ENCODE measurements at regions not wholly inside any gene's neighbourhood (a gene's known extent, or its start where the extent isn't known, plus 50 kb on each side); places are given as distances from the start of the nearest gene placed in this dataset.

DNA sequence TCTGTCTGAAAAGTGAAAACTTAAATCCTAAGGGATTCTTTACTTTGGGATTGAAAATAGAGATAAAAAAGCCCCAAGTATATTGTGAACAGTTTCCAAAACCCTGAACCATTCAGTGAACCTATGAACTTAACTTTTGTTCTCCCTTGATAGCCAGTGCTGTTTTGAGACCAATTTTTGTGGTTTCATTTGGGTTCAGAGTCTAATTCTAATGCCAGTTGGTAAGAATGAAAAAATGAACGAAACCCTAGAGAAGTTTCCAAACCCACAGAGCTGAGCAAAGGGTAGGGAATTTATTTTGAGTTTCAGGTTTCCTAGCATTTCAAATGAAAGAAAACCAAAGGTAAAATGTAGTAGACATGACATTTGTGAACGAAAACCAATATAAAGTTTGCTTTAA, 1366.8 kb downstream of the EFNA5 start:
- TF ChIP-seq EP300 (IDR thresholded peaks at IDR 0.05) (no peak), POLR2A (IDR thresholded peaks at IDR 0.05) (no peak), POLR2AphosphoS5 (IDR thresholded peaks at IDR 0.05) (no peak)
- TF ChIP-seq, protein P1, sequence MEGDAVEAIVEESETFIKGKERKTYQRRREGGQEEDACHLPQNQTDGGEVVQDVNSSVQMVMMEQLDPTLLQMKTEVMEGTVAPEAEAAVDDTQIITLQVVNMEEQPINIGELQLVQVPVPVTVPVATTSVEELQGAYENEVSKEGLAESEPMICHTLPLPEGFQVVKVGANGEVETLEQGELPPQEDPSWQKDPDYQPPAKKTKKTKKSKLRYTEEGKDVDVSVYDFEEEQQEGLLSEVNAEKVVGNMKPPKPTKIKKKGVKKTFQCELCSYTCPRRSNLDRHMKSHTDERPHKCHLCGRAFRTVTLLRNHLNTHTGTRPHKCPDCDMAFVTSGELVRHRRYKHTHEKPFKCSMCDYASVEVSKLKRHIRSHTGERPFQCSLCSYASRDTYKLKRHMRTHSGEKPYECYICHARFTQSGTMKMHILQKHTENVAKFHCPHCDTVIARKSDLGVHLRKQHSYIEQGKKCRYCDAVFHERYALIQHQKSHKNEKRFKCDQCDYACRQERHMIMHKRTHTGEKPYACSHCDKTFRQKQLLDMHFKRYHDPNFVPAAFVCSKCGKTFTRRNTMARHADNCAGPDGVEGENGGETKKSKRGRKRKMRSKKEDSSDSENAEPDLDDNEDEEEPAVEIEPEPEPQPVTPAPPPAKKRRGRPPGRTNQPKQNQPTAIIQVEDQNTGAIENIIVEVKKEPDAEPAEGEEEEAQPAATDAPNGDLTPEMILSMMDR (IDR thresholded peaks at IDR 0.05) = no peak
- DNase-seq = no peak
- H3K36me3 ChIP-seq = no peaks in the 10 kb centered on the region
- intact Hi-C loops (cut with DNase I) = no loop called here
- no peak overlapping the region for H3K27ac ChIP-seq
- H3K4me3 ChIP-seq = no peak overlapping the region
- no peaks in the 10 kb centered on the region for H3K4me1 ChIP-seq
- H3K9me3 ChIP-seq = no peaks in the 10 kb centered on the region
- H3K27me3 ChIP-seq = no peaks in the 10 kb centered on the region
- 80 to 82% methylated on average over 2 of the region's 2 CpGs for WGBS, 2 donors

DNA sequence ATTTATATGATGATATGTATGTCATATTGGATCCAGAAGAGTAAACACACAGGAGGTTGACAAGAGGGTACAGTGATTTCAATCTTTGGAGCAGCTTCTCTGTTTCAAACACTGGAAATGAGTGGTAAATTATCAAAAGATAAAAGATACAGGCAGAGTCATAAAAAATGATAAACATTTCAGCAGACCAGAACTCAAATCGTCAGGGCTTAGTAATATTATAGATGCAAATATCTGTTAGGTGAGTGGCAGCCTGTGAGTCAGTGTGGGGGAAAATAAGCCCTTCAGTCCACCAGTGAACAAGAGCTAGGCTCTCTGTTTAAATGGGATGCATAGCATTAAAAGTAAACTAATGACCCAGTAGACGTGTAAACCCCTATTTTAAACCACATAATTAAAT, 1378.1 kb downstream of the EFNA5 start:
- Histone ChIP-seq H3K4me1 (no peaks in the 10 kb centered on the region), H3K36me3 (no peaks in the 10 kb centered on the region), H3K27me3 (no peaks in the 10 kb centered on the region), H3K27ac (no peak overlapping the region), H3K4me3 (no peak overlapping the region), H3K9me3 (peaks cover 0 to 2% (median 0%) of the 10 kb centered on the region in 4 donors)
- intact Hi-C loops (cut with DNase I) = no loop called here
- no peak for DNase-seq
- TF ChIP-seq POLR2AphosphoS5 (IDR thresholded peaks at IDR 0.05) (no peak), EP300 (IDR thresholded peaks at IDR 0.05) (no peak), POLR2A (IDR thresholded peaks at IDR 0.05) (no peak)
- TF ChIP-seq, protein P1 (IDR thresholded peaks at IDR 0.05) = no peak
- WGBS, 2 donors = 25 to 39% methylated on average over 2 of the region's 2 CpGs

DNA sequence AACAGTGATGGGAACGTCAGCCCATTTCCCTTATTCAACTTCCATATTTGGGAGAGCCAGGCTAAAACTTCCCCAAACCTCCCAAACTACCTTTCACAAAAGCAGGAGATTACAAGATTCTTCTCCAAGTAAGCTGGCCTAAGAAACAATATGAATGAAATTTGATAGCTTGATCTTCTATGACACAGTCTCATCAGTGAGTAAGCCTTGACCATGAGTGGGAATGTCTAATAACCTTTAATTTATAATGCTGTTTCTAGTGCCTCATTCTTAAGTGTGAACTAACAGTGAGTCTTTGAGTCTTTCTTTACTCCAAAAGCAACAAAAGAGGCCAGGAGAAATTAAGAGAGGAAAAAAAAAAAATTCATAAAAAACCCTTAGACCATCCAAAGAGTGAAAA, 1379.9 kb downstream of the EFNA5 start:
- Histone ChIP-seq H3K4me3 (no peak overlapping the region), H3K4me1 (no peaks in the 10 kb centered on the region), H3K36me3 (no peaks in the 10 kb centered on the region), H3K27ac (no peak overlapping the region), H3K27me3 (no peaks in the 10 kb centered on the region), H3K9me3 (no peaks in the 10 kb centered on the region)
- DNase-seq = no peak
- 64 to 81% methylated on average over 1 of the region's 1 CpG for WGBS, 2 donors
- intact Hi-C loops (cut with DNase I) = no loop called here
- TF ChIP-seq POLR2AphosphoS5 (IDR thresholded peaks at IDR 0.05) (no peak), EP300 (IDR thresholded peaks at IDR 0.05) (no peak), POLR2A (IDR thresholded peaks at IDR 0.05) (no peak)
- TF ChIP-seq, protein P1 (IDR thresholded peaks at IDR 0.05) = no peak

DNA sequence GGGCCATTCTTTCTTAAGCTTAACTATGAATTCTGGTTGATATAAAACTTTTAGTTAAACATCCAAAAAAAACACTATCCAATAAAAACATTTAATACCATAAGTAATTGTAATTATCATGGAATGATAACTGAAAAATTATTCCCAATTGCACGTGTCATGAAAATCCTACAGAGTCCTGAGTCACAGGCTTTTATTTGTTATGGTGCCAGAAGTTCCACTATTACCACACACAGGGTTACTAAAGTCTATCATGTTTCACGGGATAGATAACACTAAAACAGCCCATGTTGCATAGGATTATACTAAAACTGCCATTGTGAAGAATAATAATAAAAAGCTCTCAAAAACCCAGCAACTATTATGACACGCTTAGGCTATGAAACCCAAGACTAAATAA, 1381.8 kb downstream of the EFNA5 start:
- no peaks in the 10 kb centered on the region for H3K27me3 ChIP-seq
- intact Hi-C loops (cut with DNase I) = no loop called here
- H3K27ac ChIP-seq = no peak overlapping the region
- H3K36me3 ChIP-seq = no peaks in the 10 kb centered on the region
- DNase-seq = no peak
- no peak overlapping the region for H3K4me3 ChIP-seq
- no peaks in the 10 kb centered on the region for H3K4me1 ChIP-seq
- 61 to 80% methylated on average over 3 of the region's 3 CpGs for WGBS, 2 donors
- no peaks in the 10 kb centered on the region for H3K9me3 ChIP-seq
- TF ChIP-seq POLR2A (IDR thresholded peaks at IDR 0.05) (no peak), POLR2AphosphoS5 (IDR thresholded peaks at IDR 0.05) (no peak), EP300 (IDR thresholded peaks at IDR 0.05) (no peak)
- TF ChIP-seq, protein P1 (IDR thresholded peaks at IDR 0.05) = no peak

DNA sequence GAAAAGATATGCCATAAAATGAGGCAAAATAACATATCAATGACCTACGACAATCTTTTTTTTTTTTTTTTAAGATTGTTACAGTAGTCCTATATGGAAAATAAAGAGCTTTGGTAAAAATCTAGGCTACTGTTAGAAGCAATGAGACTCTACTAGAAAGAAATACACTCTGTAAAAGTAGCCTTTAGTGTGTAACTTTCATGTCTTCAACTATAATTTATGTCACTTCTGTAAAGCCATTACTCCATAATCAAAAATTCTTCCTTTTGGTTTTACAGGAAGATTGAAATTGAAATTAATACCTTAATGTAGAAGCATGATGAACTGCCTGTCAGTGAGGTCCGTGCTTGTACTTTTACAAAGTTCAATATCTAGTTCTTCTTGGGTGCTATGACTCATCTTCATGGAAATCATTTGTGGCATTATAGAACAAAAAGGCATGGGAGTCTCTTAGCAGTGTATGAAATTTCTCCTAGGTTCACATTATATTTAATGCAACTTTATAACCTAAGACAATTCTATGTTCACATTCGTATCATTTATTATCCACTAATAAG, 1393.1 kb downstream of the EFNA5 start:
- no peaks in the 10 kb centered on the region for H3K27me3 ChIP-seq
- TF ChIP-seq, protein P1 (IDR thresholded peaks at IDR 0.05) = no peak
- WGBS, 2 donors = 87 to 91% methylated on average over 3 of the region's 3 CpGs
- no peak overlapping the region for H3K4me3 ChIP-seq
- no peak overlapping the region for H3K27ac ChIP-seq
- intact Hi-C loops (cut with DNase I) = no loop called here
- no peaks in the 10 kb centered on the region for H3K4me1 ChIP-seq
- no peak for DNase-seq
- no peaks in the 10 kb centered on the region for H3K36me3 ChIP-seq
- peaks cover 0 to 2% (median 0%) of the 10 kb centered on the region in 4 donors for H3K9me3 ChIP-seq

Data from sigmoid colon (tissue), 6 donors.